GM18861 (cell line): ENCODE measurements at regions not wholly inside any gene's neighbourhood (a gene's known extent, or its start where the extent isn't known, plus 50 kb on each side); places are given as distances from the start of the nearest gene placed in this dataset.

Source experiments
- ATAC-seq: cut with Tn5 transposase; IDR thresholded peaks from one replicate; pipeline ENCODE4 v1.9.1; 2021; ENCODE audit not compliant: unreplicated experiment

GRCh38 chr4:151604238-151604637 lies 156.6 kb downstream of the GATB start:
- ATAC-seq: no peak

GRCh38 chr4:151605215-151605614 lies 155.6 kb downstream of the GATB start:
- no peak for ATAC-seq

GRCh38 chr4:151606061-151606460 lies 154.7 kb downstream of the GATB start:
- ATAC-seq: no peak

- no peak for ATAC-seq
These were observed 150.6 kb downstream of the GATB start for GRCh38 chr4:151610229-151610628.

GRCh38 chr4:151611960-151612359 lies 148.8 kb downstream of the GATB start:
- ATAC-seq: no peak

GRCh38 chr4:151613290-151613689 lies 147.5 kb downstream of the GATB start:
- ATAC-seq: no peak

- no peak for ATAC-seq
These were observed 146.2 kb downstream of the GATB start for GRCh38 chr4:151614561-151614960.

- no peak for ATAC-seq
These were observed 141.9 kb downstream of the GATB start for GRCh38 chr4:151618858-151619257.

- no peak for ATAC-seq
These were observed 140.7 kb downstream of the GATB start for GRCh38 chr4:151620066-151620465.
